NCI-H128 (cell line): ENCODE measurements at regions not wholly inside any gene's neighbourhood (a gene's known extent, or its start where the extent isn't known, plus 50 kb on each side); places are given as distances from the start of the nearest gene placed in this dataset.
A peak's percentile ranks its signal among the peaks of the same experiment; 100 is the strongest.

Experiments
- DNase-seq: peaks from one replicate; lab custom pipeline; 2025; ENCODE audit not compliant: unreplicated experiment; lab: John Stamatoyannopoulos, UW

GRCh38 chr1:56418151-56418631, 161.2 kb downstream of the PLPP3 start:
- no peak for DNase-seq

- no peak for DNase-seq
Observed at GRCh38 chr1:56417646-56418045, 161.7 kb downstream of the PLPP3 start.

GRCh38 chr1:56416495-56416894, 162.9 kb downstream of the PLPP3 start:
- no peak for DNase-seq

- DNase-seq = no peak
Observed at GRCh38 chr1:56415720-56416119, 163.6 kb downstream of the PLPP3 start.

- DNase-seq = no peak
Observed at GRCh38 chr1:56415258-56415657, 164.1 kb downstream of the PLPP3 start.

- DNase-seq = peak; percentile 31
Observed at GRCh38 chr1:56414728-56415224, 164.6 kb downstream of the PLPP3 start.

GRCh38 chr1:56413671-56414199, 165.6 kb downstream of the PLPP3 start:
- no peak for DNase-seq

- no peak for DNase-seq
Observed at GRCh38 chr1:56411484-56412180, 167.7 kb downstream of the PLPP3 start.

- no peak for DNase-seq
Observed at GRCh38 chr1:56411021-56411420, 168.3 kb downstream of the PLPP3 start.

- no peak for DNase-seq
Observed at GRCh38 chr1:56410405-56410804, 169.0 kb downstream of the PLPP3 start.

- no peak for DNase-seq
Observed at GRCh38 chr1:56409112-56409691, 170.2 kb downstream of the PLPP3 start.

GRCh38 chr1:56406821-56407220, 172.5 kb downstream of the PLPP3 start:
- no peak for DNase-seq

- no peak for DNase-seq
Observed at GRCh38 chr1:56404561-56405030, 174.8 kb downstream of the PLPP3 start.

GRCh38 chr1:56404066-56404465, 175.3 kb downstream of the PLPP3 start:
- DNase-seq = no peak

- no peak for DNase-seq
Observed at GRCh38 chr1:56403321-56403720, 176.0 kb downstream of the PLPP3 start.

GRCh38 chr1:56401191-56401590, 178.2 kb downstream of the PLPP3 start:
- no peak for DNase-seq

GRCh38 chr1:56400526-56400925, 178.8 kb downstream of the PLPP3 start:
- DNase-seq = no peak

GRCh38 chr1:56399795-56400194, 179.6 kb downstream of the PLPP3 start:
- no peak for DNase-seq

GRCh38 chr1:56399326-56399725, 180.0 kb downstream of the PLPP3 start:
- DNase-seq = no peak

GRCh38 chr1:56397811-56398231, 181.5 kb downstream of the PLPP3 start:
- DNase-seq = no peak

GRCh38 chr1:56397409-56397808, 182.0 kb downstream of the PLPP3 start:
- no peak for DNase-seq

GRCh38 chr1:56396581-56396980, 182.8 kb downstream of the PLPP3 start:
- no peak for DNase-seq
